ENCODE measurements at regions not wholly inside any gene's neighbourhood (a gene's known extent, or its start where the extent isn't known, plus 50 kb on each side); places are given as distances from the start of the nearest gene placed in this dataset.

DNA sequence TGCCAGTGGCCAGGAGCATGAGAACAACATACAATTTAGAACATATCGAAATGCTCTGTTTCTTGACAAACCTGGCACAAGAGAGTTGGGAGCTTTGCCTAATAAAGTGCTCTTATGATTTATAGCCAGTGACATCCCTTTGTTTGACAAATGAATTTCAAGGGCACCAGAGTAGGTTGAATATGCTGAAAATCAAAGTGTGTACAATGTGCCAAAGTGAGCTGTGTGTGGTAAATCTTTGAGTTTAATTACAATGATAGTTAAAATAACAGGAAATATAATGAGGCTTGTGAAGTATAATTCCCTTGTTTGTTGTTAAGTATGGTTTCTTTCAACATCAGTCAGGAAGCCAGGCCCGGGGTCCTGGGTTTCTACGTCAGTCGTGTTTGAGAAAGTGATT lies 211.9 kb downstream of the EBLN2 start:
- H3K4me3 Mint-ChIP-seq: no peak overlapping the region
- no peaks in the 10 kb centered on the region for H3K27me3 Mint-ChIP-seq (ENCODE audit: insufficient read depth)
- H3K4me3 ChIP-seq (ENCODE audit: low read length): no peak overlapping the region
- H3K36me3 Mint-ChIP-seq (ENCODE audit: low read depth): no peaks in the 10 kb centered on the region
- TF ChIP-seq, protein P1, sequence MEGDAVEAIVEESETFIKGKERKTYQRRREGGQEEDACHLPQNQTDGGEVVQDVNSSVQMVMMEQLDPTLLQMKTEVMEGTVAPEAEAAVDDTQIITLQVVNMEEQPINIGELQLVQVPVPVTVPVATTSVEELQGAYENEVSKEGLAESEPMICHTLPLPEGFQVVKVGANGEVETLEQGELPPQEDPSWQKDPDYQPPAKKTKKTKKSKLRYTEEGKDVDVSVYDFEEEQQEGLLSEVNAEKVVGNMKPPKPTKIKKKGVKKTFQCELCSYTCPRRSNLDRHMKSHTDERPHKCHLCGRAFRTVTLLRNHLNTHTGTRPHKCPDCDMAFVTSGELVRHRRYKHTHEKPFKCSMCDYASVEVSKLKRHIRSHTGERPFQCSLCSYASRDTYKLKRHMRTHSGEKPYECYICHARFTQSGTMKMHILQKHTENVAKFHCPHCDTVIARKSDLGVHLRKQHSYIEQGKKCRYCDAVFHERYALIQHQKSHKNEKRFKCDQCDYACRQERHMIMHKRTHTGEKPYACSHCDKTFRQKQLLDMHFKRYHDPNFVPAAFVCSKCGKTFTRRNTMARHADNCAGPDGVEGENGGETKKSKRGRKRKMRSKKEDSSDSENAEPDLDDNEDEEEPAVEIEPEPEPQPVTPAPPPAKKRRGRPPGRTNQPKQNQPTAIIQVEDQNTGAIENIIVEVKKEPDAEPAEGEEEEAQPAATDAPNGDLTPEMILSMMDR (conservative IDR thresholded peaks at IDR 0.05): no peak
- H3K9me3 ChIP-seq (ENCODE audit: control insufficient read depth, low read length): no peaks in the 10 kb centered on the region
- no peaks in the 10 kb centered on the region for H3K27me3 ChIP-seq (ENCODE audit: control insufficient read depth, insufficient read depth, low read length, poor library complexity, severe bottlenecking)
- H3K9me3 Mint-ChIP-seq: no peaks in the 10 kb centered on the region
- no peak for DNase-seq
- no peak overlapping the region for H3K9ac ChIP-seq (ENCODE audit: extremely low read depth, low read length, poor library complexity, severe bottlenecking)
- no peaks in the 10 kb centered on the region for H3K4me1 Mint-ChIP-seq
- WGBS, 2 experiments (ENCODE audit: insufficient coverage in 1 of 2, insufficient read length in 1 of 2): 90 to 93% methylated on average over 4 of the region's 4 CpGs
- H3K4me1 ChIP-seq (ENCODE audit: control insufficient read depth, insufficient read depth, low read length): no peaks in the 10 kb centered on the region
- H3K36me3 ChIP-seq (ENCODE audit: control insufficient read depth, insufficient read depth, low read length): no peaks in the 10 kb centered on the region
- H3K27ac Mint-ChIP-seq: no peak overlapping the region
- H3K27ac ChIP-seq (ENCODE audit: low read depth, low read length): no peak overlapping the region

DNA sequence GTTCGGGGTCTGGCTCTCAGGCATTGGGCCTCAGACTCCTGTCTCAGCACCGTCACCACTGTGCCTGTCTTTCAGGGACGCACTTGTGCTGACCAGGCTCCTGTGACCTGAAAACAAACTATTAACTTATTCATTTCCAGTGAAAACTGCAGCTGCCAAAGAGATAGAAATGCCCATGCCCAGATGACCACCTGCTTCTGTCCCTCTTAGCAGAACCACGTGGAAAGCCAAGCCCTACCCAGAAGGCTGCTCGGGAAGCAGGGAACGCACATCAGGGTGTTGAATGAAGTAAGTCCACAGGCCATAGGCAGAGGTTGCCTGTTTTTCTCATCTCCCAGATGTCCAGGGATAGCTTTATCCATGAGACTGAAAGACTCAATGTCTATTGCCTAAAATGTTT lies 219.3 kb downstream of the EBLN2 start:
- Mint-ChIP-seq H3K9me3 (no peaks in the 10 kb centered on the region), H3K36me3 (ENCODE audit: low read depth) (no peaks in the 10 kb centered on the region), H3K27ac (no peak overlapping the region), H3K4me3 (no peak overlapping the region), H3K27me3 (ENCODE audit: insufficient read depth) (no peaks in the 10 kb centered on the region), H3K4me1 (no peaks in the 10 kb centered on the region)
- no peak for DNase-seq
- TF ChIP-seq, protein P1 (conservative IDR thresholded peaks at IDR 0.05): no peak
- no peaks in the 10 kb centered on the region for H3K4me1 ChIP-seq (ENCODE audit: control insufficient read depth, insufficient read depth, low read length)
- H3K9me3 ChIP-seq (ENCODE audit: control insufficient read depth, low read length): no peaks in the 10 kb centered on the region
- no peak overlapping the region for H3K4me3 ChIP-seq (ENCODE audit: low read length)
- H3K27ac ChIP-seq (ENCODE audit: low read depth, low read length): no peak overlapping the region
- WGBS, 2 experiments (ENCODE audit: insufficient coverage in 1 of 2, insufficient read length in 1 of 2): 78 to 80% methylated on average over 5 to 6 of the region's 6 CpGs
- no peak overlapping the region for H3K9ac ChIP-seq (ENCODE audit: extremely low read depth, low read length, poor library complexity, severe bottlenecking)
- no peaks in the 10 kb centered on the region for H3K36me3 ChIP-seq (ENCODE audit: control insufficient read depth, insufficient read depth, low read length)
- H3K27me3 ChIP-seq (ENCODE audit: control insufficient read depth, insufficient read depth, low read length, poor library complexity, severe bottlenecking): no peaks in the 10 kb centered on the region

DNA sequence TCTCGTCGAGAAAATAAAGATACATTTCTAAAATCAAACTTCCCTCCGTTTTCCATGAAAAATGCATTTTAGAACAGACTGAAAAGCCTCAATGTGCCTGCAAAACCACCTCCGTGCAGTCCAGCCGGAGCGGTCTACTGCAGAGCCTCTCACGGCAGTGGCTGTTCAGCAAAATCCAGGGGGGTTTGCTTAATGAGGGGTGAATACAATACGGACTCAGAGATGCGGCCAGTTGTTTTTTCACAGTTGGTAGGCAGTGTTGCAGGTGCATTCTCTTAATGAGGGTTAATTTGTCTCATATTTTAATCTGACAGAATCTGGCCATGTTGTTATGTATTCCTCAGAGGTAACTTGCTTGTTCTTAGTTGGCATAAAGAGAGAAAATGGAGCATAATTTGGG lies 223.0 kb downstream of the EBLN2 start:
- H3K9ac ChIP-seq (ENCODE audit: extremely low read depth, low read length, poor library complexity, severe bottlenecking): no peak overlapping the region
- WGBS, 2 experiments (ENCODE audit: insufficient coverage in 1 of 2, insufficient read length in 1 of 2): 89 to 95% methylated on average over 7 to 9 of the region's 9 CpGs
- H3K27ac Mint-ChIP-seq: no peak overlapping the region

More for the DNA sequence above, 223.0 kb downstream of the EBLN2 start:
- Histone ChIP-seq H3K27me3 (ENCODE audit: control insufficient read depth, insufficient read depth, low read length, poor library complexity, severe bottlenecking) (no peaks in the 10 kb centered on the region), H3K9me3 (ENCODE audit: control insufficient read depth, low read length) (no peaks in the 10 kb centered on the region), H3K36me3 (ENCODE audit: control insufficient read depth, insufficient read depth, low read length) (no peaks in the 10 kb centered on the region), H3K4me1 (ENCODE audit: control insufficient read depth, insufficient read depth, low read length) (no peaks in the 10 kb centered on the region), H3K27ac (ENCODE audit: low read depth, low read length) (no peak overlapping the region), H3K4me3 (ENCODE audit: low read length) (no peak overlapping the region)
- TF ChIP-seq, protein P1 (conservative IDR thresholded peaks at IDR 0.05): no peak
- no peaks in the 10 kb centered on the region for H3K9me3 Mint-ChIP-seq
- no peaks in the 10 kb centered on the region for H3K27me3 Mint-ChIP-seq (ENCODE audit: insufficient read depth)
- no peak for DNase-seq
- H3K4me1 Mint-ChIP-seq: no peaks in the 10 kb centered on the region
- H3K4me3 Mint-ChIP-seq: no peak overlapping the region
- no peaks in the 10 kb centered on the region for H3K36me3 Mint-ChIP-seq (ENCODE audit: low read depth)
